ENCODE measurements at regions not wholly inside any gene's neighbourhood (a gene's known extent, or its start where the extent isn't known, plus 50 kb on each side); places are given as distances from the start of the nearest gene placed in this dataset.

DNA sequence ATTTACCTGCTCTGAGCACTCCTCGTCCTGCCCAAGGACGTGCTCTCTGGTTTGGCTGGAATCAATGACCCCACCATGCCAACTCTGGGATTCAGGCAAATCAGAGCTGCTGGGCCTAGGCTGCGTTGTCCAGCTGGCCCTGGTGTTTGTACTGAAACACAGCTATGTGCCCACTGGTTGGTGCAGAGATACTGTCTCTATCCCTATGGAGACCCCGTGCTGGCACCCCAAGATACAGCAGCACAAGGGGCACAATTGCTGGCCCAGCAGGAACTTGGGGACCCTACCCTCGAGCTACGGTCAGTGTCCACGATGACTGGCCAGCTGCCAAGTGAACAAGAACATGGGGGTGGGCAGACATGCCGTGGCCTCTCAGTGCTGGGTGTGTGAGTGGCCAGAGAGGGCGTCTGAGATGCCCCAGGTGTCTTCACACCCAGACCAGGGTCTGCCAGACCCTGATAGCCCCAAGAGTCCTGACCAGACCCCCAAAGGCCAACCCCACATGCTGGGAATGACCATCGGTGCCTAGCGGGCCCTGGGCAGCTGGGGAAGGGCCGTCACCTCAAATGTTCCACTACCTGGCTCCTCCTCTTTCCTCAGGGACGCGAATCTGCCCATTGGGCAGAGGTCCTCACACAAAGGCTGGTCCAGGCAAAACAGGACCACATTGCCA lies 79.3 kb upstream of the ZNF479 start:
- TF ChIP-seq GATA2 (IDR thresholded peaks at IDR 0.05; ENCODE audit: insufficient read depth, insufficient read length, low read depth, low read length) = no peak
- no peak for TF ChIP-seq POLR2AphosphoS5 (IDR thresholded peaks at IDR 0.05; ENCODE audit: insufficient read depth, low read depth, low read length)

Measured in endothelial cell of umbilical vein (primary cell).